ENCODE measurements at regions not wholly inside any gene's neighbourhood (a gene's known extent, or its start where the extent isn't known, plus 50 kb on each side); places are given as distances from the start of the nearest gene placed in this dataset.

GRCh38 chr12:124457287-124458219 is 109.9 kb downstream of the NCOR2 start:
- POLR2A ChIA-PET (ENCODE audit: unreplicated experiment) = no interaction called here
- WGBS, 2 experiments (ENCODE audit: extremely low coverage in 2 of 2, insufficient read length in 1 of 2) = 78% methylated on average over 9 of the region's 37 CpGs; no CpG with 5 or more reads in 1 of the 2 experiments
- no peak overlapping the region for H4K8ac ChIP-seq (ENCODE audit: low read depth in 2 of 2, low read length in 2 of 2)
- no peak overlapping the region for H3K4ac ChIP-seq (ENCODE audit: low read depth, low read length)
- peaks cover 39% of the 10 kb centered on the region for H4K20me1 ChIP-seq (ENCODE audit: insufficient read depth, low read length)
- H3K18ac ChIP-seq (ENCODE audit: low read depth, low read length) = no peak overlapping the region
- H2BK5ac ChIP-seq (ENCODE audit: low read depth, low read length, poor library complexity, severe bottlenecking) = no peak overlapping the region
- no peak overlapping the region for H2BK15ac ChIP-seq (ENCODE audit: low read depth, low read length)
- CTCF ChIA-PET = no interaction called here
- peaks cover 13% of the 10 kb centered on the region for H3K9me1 ChIP-seq (ENCODE audit: insufficient read depth, low read length)
- H2AFZ ChIP-seq (replicated peaks; ENCODE audit: low read length, poor library complexity) = no peak overlapping the region
- peaks cover 18% of the 10 kb centered on the region for H3K4me1 ChIP-seq (ENCODE audit: control insufficient read depth, insufficient read depth, low read length)
- H3K79me1 ChIP-seq (ENCODE audit: low read depth in 1 of 2, low read length in 2 of 2) = peaks cover 11 to 65% of the 10 kb centered on the region in 2 experiments
- H3K23ac ChIP-seq (ENCODE audit: low read depth, low read length) = no peak overlapping the region
- peak; percentile 73 for ATAC-seq (ENCODE audit: low read depth)
- no peak overlapping the region for H4K5ac ChIP-seq (ENCODE audit: low read depth, low read length)
- no peak overlapping the region for H3K56ac ChIP-seq (ENCODE audit: extremely low read depth, insufficient read depth, low read length)
- 0 out of 2 replicates have a peak overlapping the region, but pooled peaks have one; percentile 30 for H2AK5ac ChIP-seq (ENCODE audit: low read depth, low read length)
- no peak overlapping the region for H3K14ac ChIP-seq (replicated peaks; ENCODE audit: low read depth, low read length)
- H3K4me3 ChIP-seq (ENCODE audit: insufficient read depth, low read depth, low read length) = no peak overlapping the region
- TF ChIP-seq NFE2L2 (IDR thresholded peaks at IDR 0.05; ENCODE audit: low read depth, low read length) = no peak
- TF ChIP-seq RAD21 (IDR thresholded peaks at IDR 0.05; ENCODE audit: low read length) = no peak
- TF ChIP-seq MXI1 (IDR thresholded peaks at IDR 0.05; ENCODE audit: borderline replicate concordance, low read depth, low read length) = no peak
- no peak for TF ChIP-seq CHD1 (IDR thresholded peaks at IDR 0.05; ENCODE audit: low read depth, low read length)
- TF ChIP-seq CEBPB (IDR thresholded peaks at IDR 0.05; ENCODE audit: low read depth, low read length) = peak; percentile 37; the same call in 1 of the 2 replicates
- no peak for TF ChIP-seq ELK1 (IDR thresholded peaks at IDR 0.05; ENCODE audit: borderline replicate concordance, low read depth, low read length)
- TF ChIP-seq MAZ (IDR thresholded peaks at IDR 0.05; ENCODE audit: borderline replicate concordance, low read depth, low read length) = no peak
- no peak for TF ChIP-seq CTCF (conservative IDR thresholded peaks at IDR 0.05; ENCODE audit: low read depth, low read length)
- no peak overlapping the region for H3K9ac ChIP-seq (ENCODE audit: low read depth, low read length)
- no peaks in the 10 kb centered on the region for H3K9me3 ChIP-seq (ENCODE audit: control insufficient read depth, insufficient read depth, low read length)
- H3K27me3 ChIP-seq (ENCODE audit: control insufficient read depth, insufficient read depth, low read length) = no peaks in the 10 kb centered on the region
- peaks cover 47% of the 10 kb centered on the region for H3K36me3 ChIP-seq (ENCODE audit: control insufficient read depth, insufficient read depth, low read length)
- H3K4me2 ChIP-seq (ENCODE audit: low read depth, low read length) = no peak overlapping the region
- H2BK20ac ChIP-seq (ENCODE audit: low read depth, low read length) = no peak overlapping the region
- no peak overlapping the region for H4K91ac ChIP-seq (ENCODE audit: insufficient read depth, low read depth, low read length)
- no TSS peak for BruUV-seq (replicated peaks)
- H2AK9ac ChIP-seq (replicated peaks; ENCODE audit: low read depth, low read length, poor library complexity) = peak overlapping the region; percentile 38
- no peak overlapping the region for H3K27ac ChIP-seq (ENCODE audit: insufficient read depth, low read length)
- dilution Hi-C loops (cut with HindIII; ENCODE audit: low sequenced_read_pairs, unreplicated experiment) = no loop called here
- intact Hi-C loops (cut with micrococcal nuclease) = no loop called here
- no peak overlapping the region for H2BK120ac ChIP-seq (ENCODE audit: low read depth, low read length)
- in situ Hi-C loops (cut with MboI; ENCODE audit: low sequenced_read_pairs) = no loop called here
- DNase-seq = peak; percentile 44

Measured in IMR-90 (cell line).